Omental fat pad (tissue), 3 donors: ENCODE measurements at regions not wholly inside any gene's neighbourhood (a gene's known extent, or its start where the extent isn't known, plus 50 kb on each side); places are given as distances from the start of the nearest gene placed in this dataset.

Experiments used
- ATAC-seq: fragments of 150-250 bp; one replicate; pipeline ENCODE4 v1.9.1; 2016; ENCODE audit warnings: mild to moderate bottlenecking, moderate library complexity; ENCODE audit not compliant: low FRiP score
- DNase-seq: peaks from one replicate; pipeline ENCODE4 v3.0.0-alpha.2; 2019; ENCODE audit warnings: low spot score
- CTCF ChIP-seq, 3 donors: fragments of 450-650 bp; IDR thresholded peaks; one replicate each; pipeline ENCODE4 v1.5.1; 2016 to 2017; ENCODE audit warnings: antibody characterized with exemption in 3 of 3, mild to moderate bottlenecking in 3 of 3, moderate library complexity in 2 of 3

- DNase-seq (no peak), ATAC-seq (no peak)
- no peak for TF ChIP-seq CTCF (IDR thresholded peaks at IDR 0.05)
Observed at GRCh38 chr6:85977661-85978060, 335.0 kb upstream of the SYNCRIP start.

- DNase-seq, result no peak
- no peak for TF ChIP-seq CTCF (IDR thresholded peaks at IDR 0.05)
- no peak for ATAC-seq
Observed at GRCh38 chr6:85975957-85976356, 333.3 kb upstream of the SYNCRIP start.

- ATAC-seq (no peak), DNase-seq (no peak)
- no peak for TF ChIP-seq CTCF (IDR thresholded peaks at IDR 0.05)
Observed at GRCh38 chr6:85971238-85971637, 328.6 kb upstream of the SYNCRIP start.

- DNase-seq, result no peak
- TF ChIP-seq CTCF (IDR thresholded peaks at IDR 0.05), result no peak
- ATAC-seq, result no peak
Observed at GRCh38 chr6:85966828-85967227, 324.1 kb upstream of the SYNCRIP start.

GRCh38 chr6:85961746-85962145 lies 319.1 kb upstream of the SYNCRIP start:
- no peak for TF ChIP-seq CTCF (IDR thresholded peaks at IDR 0.05)
- ATAC-seq, result no peak
- DNase-seq, result no peak

- DNase-seq (no peak), ATAC-seq (no peak)
- TF ChIP-seq CTCF (IDR thresholded peaks at IDR 0.05), result no peak
Observed at GRCh38 chr6:85961125-85961524, 318.4 kb upstream of the SYNCRIP start.

GRCh38 chr6:85948481-85948880 lies 305.8 kb upstream of the SYNCRIP start:
- DNase-seq (no peak), ATAC-seq (no peak)
- no peak for TF ChIP-seq CTCF (IDR thresholded peaks at IDR 0.05)
